Medulla oblongata (tissue), 1 donor: ENCODE measurements at regions not wholly inside any gene's neighbourhood (a gene's known extent, or its start where the extent isn't known, plus 50 kb on each side); places are given as distances from the start of the nearest gene placed in this dataset.

Source experiments
- DNase-seq: peaks from one replicate; pipeline ENCODE4 v3.0.0-alpha.2; 2015; ENCODE audit errors: extremely low spot score

- no peak for DNase-seq
These were observed 1448.0 kb upstream of the MIR17HG start for GRCh38 chr13:89899302-89900103.

GRCh38 chr13:89900104-89900765 is 1447.3 kb upstream of the MIR17HG start:
- DNase-seq, result no peak

GRCh38 chr13:89902223-89902622 is 1445.3 kb upstream of the MIR17HG start:
- DNase-seq, result no peak

GRCh38 chr13:89903115-89903514 is 1444.4 kb upstream of the MIR17HG start:
- DNase-seq, result no peak

GRCh38 chr13:89910166-89910565 is 1437.3 kb upstream of the MIR17HG start:
- no peak for DNase-seq

GRCh38 chr13:89916551-89916950 is 1430.9 kb upstream of the MIR17HG start:
- no peak for DNase-seq

- no peak for DNase-seq
These were observed 1427.0 kb upstream of the MIR17HG start for GRCh38 chr13:89920461-89920860.

- no peak for DNase-seq
These were observed 1424.4 kb upstream of the MIR17HG start for GRCh38 chr13:89923052-89923451.

- no peak for DNase-seq
These were observed 1423.8 kb upstream of the MIR17HG start for GRCh38 chr13:89923736-89924135.

- peak; percentile 31 for DNase-seq
These were observed 1422.4 kb upstream of the MIR17HG start for GRCh38 chr13:89925107-89925506.

GRCh38 chr13:89930861-89931260 is 1416.6 kb upstream of the MIR17HG start:
- no peak for DNase-seq

- no peak for DNase-seq
These were observed 1414.6 kb upstream of the MIR17HG start for GRCh38 chr13:89932902-89933301.

- no peak for DNase-seq
These were observed 1411.2 kb upstream of the MIR17HG start for GRCh38 chr13:89936256-89936655.

- no peak for DNase-seq
These were observed 1410.1 kb upstream of the MIR17HG start for GRCh38 chr13:89937420-89937819.

GRCh38 chr13:89940383-89940782 is 1407.1 kb upstream of the MIR17HG start:
- DNase-seq, result no peak

GRCh38 chr13:89943139-89943538 is 1404.3 kb upstream of the MIR17HG start:
- no peak for DNase-seq

- DNase-seq, result no peak
These were observed 1397.3 kb upstream of the MIR17HG start for GRCh38 chr13:89950225-89950624.

- no peak for DNase-seq
These were observed 1396.1 kb upstream of the MIR17HG start for GRCh38 chr13:89951341-89951740.

GRCh38 chr13:89953581-89953980 is 1393.9 kb upstream of the MIR17HG start:
- DNase-seq, result no peak

GRCh38 chr13:89955773-89956172 is 1391.7 kb upstream of the MIR17HG start:
- no peak for DNase-seq

- no peak for DNase-seq
These were observed 1388.4 kb upstream of the MIR17HG start for GRCh38 chr13:89959074-89959473.

GRCh38 chr13:89965252-89965651 is 1382.2 kb upstream of the MIR17HG start:
- DNase-seq, result no peak

- DNase-seq, result no peak
These were observed 1381.0 kb upstream of the MIR17HG start for GRCh38 chr13:89966524-89966923.
